GM12892 (cell line): ENCODE measurements at regions not wholly inside any gene's neighbourhood (a gene's known extent, or its start where the extent isn't known, plus 50 kb on each side); places are given as distances from the start of the nearest gene placed in this dataset.

Experiments
- DNase-seq: peaks from one replicate; pipeline ENCODE4 v3.0.0; 2011; ENCODE audit not compliant: insufficient read length
- FAIRE-seq: peaks from 2 replicates; lab custom pipeline; 2011; peaks lifted over from hg19 to GRCh38; lab: Jason Lieb, UNC
- POLR2A ChIP-seq: IDR thresholded peaks from 2 replicates; pipeline ENCODE4 v1.6.1; 2011; ENCODE audit warnings: low read depth, low read length, control low read depth
- POLR2AphosphoS5 ChIP-seq: IDR thresholded peaks from 2 replicates; pipeline ENCODE4 v1.6.1; 2011; ENCODE audit warnings: low read depth, low read length, control low read depth
- TAF1 ChIP-seq: IDR thresholded peaks from 2 replicates; pipeline ENCODE4 v1.6.1; 2011; ENCODE audit warnings: low read depth, mild to moderate bottlenecking, control low read depth, low read length, borderline replicate concordance

DNA sequence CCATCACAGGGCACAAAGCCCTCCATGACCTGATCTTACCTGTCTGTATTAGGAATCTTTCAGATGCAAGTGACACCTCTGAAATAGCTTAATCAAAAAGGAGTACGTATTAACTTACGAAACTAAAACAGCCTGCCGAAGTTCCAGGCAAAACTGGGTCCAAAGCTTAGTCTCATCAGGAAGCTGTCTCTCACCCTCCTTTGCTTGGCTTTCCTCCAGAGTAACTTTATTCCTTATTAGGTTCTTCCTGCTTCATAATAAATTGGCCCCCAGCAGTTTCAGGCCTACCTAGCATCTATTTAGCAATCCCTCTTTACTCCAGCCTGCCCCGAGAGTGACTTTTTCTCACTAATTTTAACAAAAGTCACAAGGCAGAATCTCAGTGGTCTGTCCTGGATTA is 58.4 kb upstream of the STK32A start:
- FAIRE-seq (no peak), DNase-seq (no peak)
- TF ChIP-seq TAF1 (no peak), POLR2A (no peak), POLR2AphosphoS5 (no peak)

DNA sequence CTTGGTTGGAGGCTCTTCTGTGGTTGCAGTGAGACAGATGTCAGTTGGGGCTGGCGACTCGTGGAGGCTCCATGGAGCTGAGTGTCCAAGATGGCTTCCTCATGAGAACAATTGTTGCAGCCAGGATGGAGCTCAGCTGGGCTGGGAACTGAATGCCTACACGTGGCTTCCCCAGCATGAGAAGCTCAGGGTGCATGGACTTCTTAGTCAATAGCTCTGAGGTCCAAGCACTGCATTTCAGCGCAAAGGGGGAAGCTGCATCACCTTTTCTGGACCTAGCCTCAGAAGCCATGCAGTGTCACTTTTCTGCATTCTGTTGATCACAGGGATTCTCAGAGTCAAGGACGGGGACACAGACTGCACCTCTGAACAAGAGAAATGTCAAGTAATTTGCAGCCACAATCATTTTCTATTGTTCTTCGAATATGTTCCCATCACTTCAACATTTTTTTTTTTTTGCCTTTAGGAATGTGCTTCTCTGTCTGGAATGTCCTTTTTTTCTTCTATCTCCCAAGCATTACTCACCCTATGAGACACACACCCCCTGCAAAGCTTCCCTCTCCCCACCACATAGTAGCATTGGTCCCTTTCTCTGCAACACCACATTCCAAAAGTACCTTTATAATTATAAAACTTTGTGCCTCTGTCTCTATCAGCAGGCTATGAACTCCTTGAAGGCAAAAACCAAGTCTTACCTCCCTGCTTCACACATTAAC is 57.5 kb upstream of the STK32A start:
- FAIRE-seq: no peak
- TF ChIP-seq TAF1 (no peak), POLR2AphosphoS5 (no peak)

DNA sequence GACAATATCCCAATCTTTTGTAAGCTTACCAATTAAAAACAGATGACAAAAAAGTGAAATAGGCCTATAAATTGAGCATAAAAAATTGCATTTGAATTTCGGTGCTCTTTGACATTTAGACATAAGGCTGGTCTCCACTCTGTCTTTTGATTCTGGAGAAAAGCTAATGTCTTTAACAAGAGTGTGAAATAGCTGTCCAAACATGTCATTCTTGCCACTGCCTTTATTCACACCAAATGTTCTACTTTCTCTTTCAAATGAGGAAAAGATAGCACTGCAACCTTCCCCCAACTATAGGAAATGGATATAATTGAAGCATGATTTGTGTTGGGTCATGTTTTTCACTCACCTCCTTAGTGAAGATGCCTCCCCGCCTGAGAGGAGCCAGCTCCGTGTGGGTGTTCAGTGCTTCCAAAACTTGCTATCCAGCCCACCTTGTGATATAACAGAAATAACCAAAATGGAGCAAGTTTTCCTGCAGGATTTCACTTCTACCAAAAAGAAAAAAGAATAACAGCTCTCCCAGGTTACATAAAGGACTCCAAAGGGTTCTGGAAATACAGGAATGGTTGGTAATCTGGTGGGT is 55.2 kb upstream of the STK32A start:
- no peak for FAIRE-seq
- TF ChIP-seq POLR2A: no peak
- TF ChIP-seq POLR2AphosphoS5: no peak
- TF ChIP-seq TAF1: no peak
- DNase-seq: no peak

More for the DNA sequence above, 57.5 kb upstream of the STK32A start:
- no peak for DNase-seq

GRCh38 chr5:147180751-147181150 is 54.1 kb upstream of the STK32A start:
- TF ChIP-seq POLR2AphosphoS5 (no peak), POLR2A (no peak), TAF1 (no peak)
- no peak for FAIRE-seq
- no peak for DNase-seq
